GM08714 (cell line): ENCODE measurements at regions not wholly inside any gene's neighbourhood (a gene's known extent, or its start where the extent isn't known, plus 50 kb on each side); places are given as distances from the start of the nearest gene placed in this dataset.

Experiments
- H3K4me3 ChIP-seq: fragments of 200-500 bp; sonication (Bioruptor generic); 2 replicates; pipeline ENCODE4 v1.5.1; 2014; ENCODE audit warnings: mild to moderate bottlenecking, low read length, inconsistent platforms
- ZNF274 ChIP-seq: IDR thresholded peaks from 2 replicates; pipeline ENCODE4 v1.6.1; 2012; ENCODE audit warnings: mild to moderate bottlenecking, low read depth, low read length

GRCh38 chr2:12321886-12322285 lies 394.9 kb upstream of the TRIB2 start:
- no peak for TF ChIP-seq ZNF274
- no peak overlapping the region for H3K4me3 ChIP-seq

GRCh38 chr2:12325806-12326205 lies 390.9 kb upstream of the TRIB2 start:
- TF ChIP-seq ZNF274, result no peak
- no peak overlapping the region for H3K4me3 ChIP-seq

- H3K4me3 ChIP-seq, result no peak overlapping the region
- TF ChIP-seq ZNF274, result no peak
These were observed 390.1 kb upstream of the TRIB2 start for GRCh38 chr2:12326449-12327190.

- H3K4me3 ChIP-seq, result no peak overlapping the region
- TF ChIP-seq ZNF274, result no peak
These were observed 385.8 kb upstream of the TRIB2 start for GRCh38 chr2:12330916-12331315.

GRCh38 chr2:12331698-12332097 lies 385.0 kb upstream of the TRIB2 start:
- H3K4me3 ChIP-seq, result no peak overlapping the region
- no peak for TF ChIP-seq ZNF274

GRCh38 chr2:12333293-12333692 lies 383.4 kb upstream of the TRIB2 start:
- no peak for TF ChIP-seq ZNF274

GRCh38 chr2:12334412-12334966 lies 382.2 kb upstream of the TRIB2 start:
- H3K4me3 ChIP-seq, result no peak overlapping the region
- no peak for TF ChIP-seq ZNF274

More at GRCh38 chr2:12333293-12333692, 383.4 kb upstream of the TRIB2 start:
- no peak overlapping the region for H3K4me3 ChIP-seq

GRCh38 chr2:12335131-12335530 lies 381.6 kb upstream of the TRIB2 start:
- TF ChIP-seq ZNF274, result no peak
- H3K4me3 ChIP-seq, result no peak overlapping the region

GRCh38 chr2:12335995-12336394 lies 380.7 kb upstream of the TRIB2 start:
- no peak overlapping the region for H3K4me3 ChIP-seq
- TF ChIP-seq ZNF274, result no peak

GRCh38 chr2:12338946-12339697 lies 377.6 kb upstream of the TRIB2 start:
- no peak for TF ChIP-seq ZNF274
- H3K4me3 ChIP-seq, result no peak overlapping the region

GRCh38 chr2:12340164-12340563 lies 376.6 kb upstream of the TRIB2 start:
- no peak for TF ChIP-seq ZNF274
- no peak overlapping the region for H3K4me3 ChIP-seq

GRCh38 chr2:12341215-12341614 lies 375.5 kb upstream of the TRIB2 start:
- TF ChIP-seq ZNF274, result no peak
- H3K4me3 ChIP-seq, result no peak overlapping the region

GRCh38 chr2:12341920-12342319 lies 374.8 kb upstream of the TRIB2 start:
- no peak for TF ChIP-seq ZNF274
- H3K4me3 ChIP-seq, result no peak overlapping the region

GRCh38 chr2:12343141-12343540 lies 373.6 kb upstream of the TRIB2 start:
- no peak overlapping the region for H3K4me3 ChIP-seq
- TF ChIP-seq ZNF274, result no peak

GRCh38 chr2:12347066-12347493 lies 369.7 kb upstream of the TRIB2 start:
- TF ChIP-seq ZNF274, result no peak

GRCh38 chr2:12348216-12348615 lies 368.5 kb upstream of the TRIB2 start:
- H3K4me3 ChIP-seq, result no peak overlapping the region
- TF ChIP-seq ZNF274, result no peak

More at GRCh38 chr2:12347066-12347493, 369.7 kb upstream of the TRIB2 start:
- H3K4me3 ChIP-seq, result no peak overlapping the region
